ENCODE measurements at regions not wholly inside any gene's neighbourhood (a gene's known extent, or its start where the extent isn't known, plus 50 kb on each side); places are given as distances from the start of the nearest gene placed in this dataset.

GRCh38 chr1:73205294-73205973 is 923.1 kb upstream of the NEGR1 start:
- TF ChIP-seq POLR2AphosphoS5 (IDR thresholded peaks at IDR 0.05; ENCODE audit: insufficient read depth, low read depth, low read length), result no peak
- TF ChIP-seq CTCF (IDR thresholded peaks at IDR 0.05; ENCODE audit: extremely low read depth in 1 of 2, insufficient read depth in 1 of 2, low read depth in 1 of 2, low read length in 2 of 2), result no peak
- TF ChIP-seq MYC (IDR thresholded peaks at IDR 0.05; ENCODE audit: low read depth, low read length), result no peak

Data from endothelial cell of umbilical vein (primary cell).